Epidermal melanocyte (primary cell): ENCODE measurements at regions not wholly inside any gene's neighbourhood (a gene's known extent, or its start where the extent isn't known, plus 50 kb on each side); places are given as distances from the start of the nearest gene placed in this dataset.
"Not testable (repeated sequence)": the region's sequence is repeated elsewhere in the genome, so short reads cannot be mapped to it uniquely, and the experiment has no call there.

Source experiments
- DNase-seq: peaks from one replicate; pipeline ENCODE4 v3.0.0; 2011; ENCODE audit warnings: low spot score; ENCODE audit not compliant: insufficient read length

DNA sequence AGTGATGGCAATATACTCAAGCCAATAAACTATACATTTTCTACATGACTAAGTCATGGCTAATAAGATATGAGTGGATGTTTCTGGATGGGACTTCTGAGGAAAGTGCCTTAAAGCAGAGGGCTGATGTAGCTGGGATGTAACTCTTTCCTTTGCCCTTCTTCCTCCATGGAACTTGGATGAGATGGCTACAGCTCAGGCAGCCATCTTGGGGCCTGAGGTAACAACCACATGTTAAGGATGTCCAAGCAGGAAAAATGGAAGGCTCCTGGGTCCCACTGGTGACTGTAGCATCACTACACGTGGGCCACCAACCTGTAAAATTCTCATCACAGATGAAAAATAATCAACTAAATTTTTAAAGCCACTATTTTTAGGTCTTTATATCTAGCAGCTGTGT, 54.4 kb upstream of the GRIP1 start:
- DNase-seq: no peak

- no peak for DNase-seq
Observed at GRCh38 chr12:66733839-66734238, 55.0 kb upstream of the GRIP1 start.

GRCh38 chr12:66735275-66735674, 56.4 kb upstream of the GRIP1 start:
- no peak for DNase-seq

GRCh38 chr12:66736931-66737330, 58.1 kb upstream of the GRIP1 start:
- no peak for DNase-seq

GRCh38 chr12:66739266-66739665, 60.4 kb upstream of the GRIP1 start:
- DNase-seq: no peak

- DNase-seq: no peak
Observed at GRCh38 chr12:66739940-66740651, 61.2 kb upstream of the GRIP1 start.

DNA sequence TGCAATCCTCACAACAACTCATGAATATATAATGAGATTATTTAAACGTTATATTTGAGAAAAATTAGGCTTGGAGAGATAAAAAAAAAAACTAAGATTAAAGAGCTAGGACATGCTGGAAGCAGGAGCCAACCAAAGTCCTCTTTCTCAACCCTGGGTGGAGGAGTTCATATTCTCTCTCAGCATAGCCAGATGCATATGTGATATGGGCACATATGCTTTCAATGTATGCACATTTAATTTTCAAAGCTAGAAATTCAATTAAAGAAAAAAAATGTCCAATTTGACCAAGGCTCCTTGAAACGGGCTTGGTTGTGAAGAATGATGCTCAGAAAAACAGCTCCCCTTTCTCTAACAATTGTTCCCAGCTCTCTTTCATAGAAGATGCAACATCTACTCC, 61.9 kb upstream of the GRIP1 start:
- no peak for DNase-seq

DNA sequence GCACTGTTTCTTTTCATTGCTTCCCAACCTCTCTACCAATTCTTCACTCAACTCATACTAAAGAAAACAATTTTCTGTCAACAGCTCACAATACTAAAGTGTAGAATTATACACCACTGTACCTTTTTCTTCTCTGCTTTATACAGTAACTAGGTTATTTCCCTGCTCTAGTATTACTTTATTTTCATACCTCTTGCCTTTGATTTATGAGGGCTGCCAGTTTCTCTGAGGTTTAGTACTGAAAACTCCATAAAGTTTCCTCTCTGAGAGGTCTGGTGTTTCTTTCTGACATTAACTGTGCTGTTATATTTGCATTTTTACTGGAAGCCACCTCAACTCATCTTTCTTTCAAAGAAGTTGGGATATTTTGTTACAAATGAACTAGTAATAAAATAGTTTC, 63.0 kb upstream of the GRIP1 start:
- no peak for DNase-seq

- DNase-seq: no peak
Observed at GRCh38 chr12:66742508-66743367, 63.9 kb upstream of the GRIP1 start.

DNA sequence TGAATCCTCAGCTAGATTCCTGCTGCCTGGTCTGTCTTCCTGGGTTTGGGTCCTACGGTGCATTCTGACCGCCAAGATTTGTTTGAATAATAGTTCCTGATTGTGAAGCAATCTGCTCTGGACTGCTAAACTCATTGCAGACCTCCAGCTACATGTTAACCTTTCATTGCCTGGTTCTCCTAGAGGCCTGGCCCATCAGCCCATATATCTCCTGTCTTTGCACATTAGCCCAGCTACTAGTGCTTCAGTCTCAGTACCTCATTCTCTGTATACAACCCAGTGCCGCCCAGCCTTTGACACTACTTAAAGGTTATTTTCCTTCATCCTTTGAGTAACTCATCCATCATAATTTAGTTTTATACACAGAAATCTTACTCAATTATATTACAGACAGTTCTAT, 65.6 kb upstream of the GRIP1 start:
- DNase-seq: no peak

- no peak for DNase-seq
Observed at GRCh38 chr12:66744956-66745383, 66.1 kb upstream of the GRIP1 start.

GRCh38 chr12:66746489-66747201, 67.8 kb upstream of the GRIP1 start:
- DNase-seq: no peak

DNA sequence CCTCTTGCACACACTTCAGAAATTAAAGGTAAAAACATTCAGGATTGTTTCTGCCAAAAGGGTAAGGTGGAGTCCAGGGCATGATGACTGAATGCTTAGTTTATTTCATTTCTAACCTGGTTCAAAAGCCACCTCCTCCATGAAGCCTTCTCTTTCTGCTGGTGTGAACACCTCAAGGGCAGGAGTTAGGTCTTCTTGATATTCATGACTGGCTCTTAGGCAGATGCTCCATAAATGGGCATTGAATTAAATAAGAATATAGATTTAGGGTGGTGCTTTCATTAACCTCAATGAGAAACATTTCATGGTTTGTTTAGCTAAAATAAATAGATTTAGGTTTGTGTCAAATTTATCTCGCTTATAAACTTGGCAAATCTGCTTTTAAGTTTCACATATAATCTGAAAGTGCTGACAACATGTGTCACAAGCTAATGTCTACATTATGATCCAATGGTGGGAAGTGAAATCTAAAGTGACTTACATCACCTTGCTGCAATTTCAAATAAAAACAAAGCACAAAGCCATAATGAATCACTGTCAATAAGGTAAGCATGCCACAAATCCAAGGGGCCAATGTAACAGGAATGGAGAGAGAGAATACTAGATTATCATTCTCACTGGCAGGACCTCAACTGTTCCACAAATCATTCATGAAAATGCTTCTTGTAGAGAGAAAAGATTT, 72.7 kb upstream of the GRIP1 start:
- DNase-seq: no peak

- no peak for DNase-seq
Observed at GRCh38 chr12:66753810-66754209, 74.9 kb upstream of the GRIP1 start.

DNA sequence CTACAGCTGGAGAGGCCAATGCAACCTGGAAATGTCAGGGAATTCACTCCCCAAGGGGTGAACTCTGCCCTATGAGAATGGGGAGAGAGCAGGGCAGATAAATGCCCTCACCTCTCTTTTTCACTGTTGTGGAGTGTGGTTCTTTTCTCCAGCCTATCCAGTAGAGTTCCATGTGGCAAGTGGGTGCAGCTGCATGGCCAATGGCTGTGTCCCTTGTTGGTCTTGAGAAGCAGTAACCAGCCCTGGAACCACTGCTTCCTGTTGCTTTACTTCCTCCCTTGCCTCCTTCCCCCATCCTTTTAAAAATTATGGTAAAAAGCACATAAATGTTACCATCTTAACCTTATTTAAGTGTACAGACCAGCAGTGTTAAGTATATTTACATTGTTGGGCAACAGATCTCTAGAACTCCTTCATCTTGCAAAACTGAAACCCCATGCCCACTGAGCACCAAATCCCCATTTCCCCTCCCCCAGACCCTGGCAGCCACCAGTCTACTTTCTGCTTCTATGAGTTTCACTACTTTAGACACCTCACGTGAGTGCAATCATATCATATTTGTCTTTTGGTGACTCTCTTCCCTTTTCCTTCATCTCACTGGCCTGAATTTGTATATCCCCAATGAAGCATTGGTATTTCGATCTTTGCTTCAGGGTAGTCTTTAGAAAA, 77.0 kb upstream of the GRIP1 start:
- DNase-seq: no peak

DNA sequence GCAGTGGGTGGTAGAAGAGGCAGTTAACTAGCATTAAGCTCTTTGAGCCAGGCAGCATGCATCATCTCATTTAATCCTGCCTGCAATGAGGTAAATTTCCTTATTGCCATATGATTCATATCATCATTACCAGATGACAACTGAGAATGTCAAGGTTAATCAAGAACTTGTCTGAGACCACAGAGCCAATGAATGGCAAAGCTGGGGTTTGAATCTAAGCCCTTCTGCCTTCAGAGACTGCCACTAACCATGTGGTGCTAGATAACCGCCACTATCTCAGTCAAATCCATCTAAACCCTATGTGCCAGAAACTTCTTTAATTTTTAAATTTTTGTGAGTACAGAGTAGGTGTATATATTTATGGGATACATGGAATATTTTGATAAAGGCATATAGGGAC, 77.8 kb upstream of the GRIP1 start:
- no peak for DNase-seq

GRCh38 chr12:66760122-66760521, 81.2 kb upstream of the GRIP1 start:
- DNase-seq: not testable (repeated sequence)

DNA sequence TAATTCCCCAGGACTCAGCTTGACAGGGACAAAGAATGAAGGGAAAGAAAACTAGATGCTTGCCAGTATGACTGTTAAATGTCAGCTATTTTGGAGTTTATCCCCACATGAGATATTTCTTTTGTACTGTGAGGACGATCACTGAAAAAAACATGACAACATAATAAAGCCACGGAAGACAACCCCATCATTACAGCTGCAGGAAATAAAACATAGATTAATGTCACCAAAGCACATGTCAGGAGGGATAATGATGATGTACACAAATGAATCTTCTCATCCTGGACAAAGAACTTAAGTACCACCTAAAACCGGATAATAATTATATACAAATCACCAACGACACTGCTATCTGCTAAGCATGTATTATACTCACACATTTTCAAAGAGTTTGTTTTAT, 84.6 kb upstream of the GRIP1 start:
- DNase-seq: no peak

GRCh38 chr12:66765204-66765603, 86.3 kb upstream of the GRIP1 start:
- no peak for DNase-seq

- DNase-seq: no peak
Observed at GRCh38 chr12:66767536-66767935, 88.7 kb upstream of the GRIP1 start.

- DNase-seq: no peak
Observed at GRCh38 chr12:66768293-66768692, 89.4 kb upstream of the GRIP1 start.
